Right cardiac atrium (tissue), 5 donors: ENCODE measurements at regions not wholly inside any gene's neighbourhood (a gene's known extent, or its start where the extent isn't known, plus 50 kb on each side); places are given as distances from the start of the nearest gene placed in this dataset.
"Not testable (repeated sequence)": the region's sequence is repeated elsewhere in the genome, so short reads cannot be mapped to it uniquely, and the experiment has no call there.

Source experiments
- ATAC-seq, 2 donors: fragments of 200-7000 bp; cut with Tn5 transposase; one replicate each; pipeline versions ENCODE4 v1.8.0 to v1.9.1; 2020; ENCODE audit warnings: moderate library complexity in 2 of 2, mild to moderate bottlenecking in 1 of 2
- DNase-seq, 3 donors: peaks; one replicate each; pipeline ENCODE4 v3.0.0-alpha.2; 2020
- H3K27ac ChIP-seq: one replicate; pipeline ENCODE4 v1.5.1; 2013; ENCODE audit warnings: mild to moderate bottlenecking, low read length, control low read depth, moderate library complexity
- H3K27me3 ChIP-seq: one replicate; pipeline ENCODE4 v1.6.1; 2013; ENCODE audit not compliant: control insufficient read depth, insufficient read depth
- H3K4me1 ChIP-seq: one replicate; pipeline ENCODE4 v1.6.1; 2013; ENCODE audit warnings: low read length; ENCODE audit not compliant: control insufficient read depth, insufficient read depth
- H3K4me3 ChIP-seq: one replicate; pipeline ENCODE4 v1.5.1; 2013; ENCODE audit warnings: low read length, control low read depth
- H3K9me3 ChIP-seq: one replicate; pipeline ENCODE4 v1.6.1; 2013; ENCODE audit warnings: low read length; ENCODE audit not compliant: control insufficient read depth
- WGBS: extraction: QIAGEN DNeasy Blood & Tissue Kit; methylation state at CpG from one replicate; pipeline ENCODE4 v1.1.7; 2013; 5-methylcytosine and 5-hydroxymethylcytosine counted together
- intact Hi-C, 4 donors: fragments of 100-400 bp; cut with DNase I; formaldehyde crosslinking; loops; one replicate each; pipeline versions ENCODE4 v1.11.0 to v1.14.0; 2022 to 2023
- donor health status: healthy with polysubstance abuse.
- donor health status: DM: no; HTN: yes; CAD: no.
- donor health status: DM: no; HTN: no; CAD: no.
- donor health status: DM: no; HTN: yes; CAD: no; lungs with severe emphysema.
- donor health status: DM: yes; HTN: yes; CAD: no.

- Histone ChIP-seq H3K4me1 (no peaks in the 10 kb centered on the region), H3K9me3 (no peaks in the 10 kb centered on the region), H3K27me3 (no peaks in the 10 kb centered on the region), H3K27ac (no peak overlapping the region), H3K4me3 (no peak overlapping the region)
- intact Hi-C loops = no loop called here
- 94% methylated on average over 6 of the region's 6 CpGs for WGBS
- ATAC-seq (no peak), DNase-seq (no peak)
Measured at GRCh38 chr4:17238633-17239032, 273.3 kb downstream of the QDPR start.

GRCh38 chr4:17236686-17237085 lies 275.2 kb downstream of the QDPR start:
- Histone ChIP-seq H3K4me3 (no peak overlapping the region), H3K4me1 (peaks cover 3% of the 10 kb centered on the region), H3K27me3 (no peaks in the 10 kb centered on the region), H3K27ac (peak overlapping the region; percentile 21), H3K9me3 (no peaks in the 10 kb centered on the region)
- DNase-seq (no peak), ATAC-seq (no peak)
- 28% methylated on average over 1 of the region's 1 CpG for whole genome bisulfite sequencing
- intact Hi-C loops = no loop called here

GRCh38 chr4:17234678-17235077 lies 277.2 kb downstream of the QDPR start:
- ATAC-seq (no peak), DNase-seq (no peak)
- intact Hi-C loops = no loop called here
- Histone ChIP-seq H3K9me3 (no peaks in the 10 kb centered on the region), H3K27me3 (no peaks in the 10 kb centered on the region), H3K4me3 (no peak overlapping the region), H3K4me1 (peaks cover 3% of the 10 kb centered on the region), H3K27ac (no peak overlapping the region)
- 96% methylated on average over 1 of the region's 1 CpG for WGBS

GRCh38 chr4:17232566-17233253 lies 279.2 kb downstream of the QDPR start:
- DNase-seq = peak; percentile 42 to 82 (median 76)
- Histone ChIP-seq H3K27me3 (no peaks in the 10 kb centered on the region), H3K9me3 (no peaks in the 10 kb centered on the region), H3K4me3 (no peak overlapping the region), H3K4me1 (peaks cover 3% of the 10 kb centered on the region), H3K27ac (peak overlapping the region; percentile 91)
- 29% methylated on average over 3 of the region's 3 CpGs for WGBS
- peak; percentile 97 to 98 for ATAC-seq
- intact Hi-C loops = no loop called here

- WGBS = 24% methylated on average over 9 of the region's 9 CpGs
- H3K27me3 ChIP-seq, intact Hi-C loops, H3K4me3 ChIP-seq, H3K4me1 ChIP-seq, H3K9me3 ChIP-seq: not testable (repeated sequence)
- peak; percentile 68 to 74 for ATAC-seq
- DNase-seq = peak; percentile 61 to 89 (median 83)
- peak overlapping the region; percentile 91 for H3K27ac ChIP-seq
Measured at GRCh38 chr4:17231880-17232475, 279.9 kb downstream of the QDPR start.

GRCh38 chr4:17230727-17231126 lies 281.2 kb downstream of the QDPR start:
- WGBS = 38% methylated on average over 1 of the region's 1 CpG
- Histone ChIP-seq H3K4me1 (peaks cover 3% of the 10 kb centered on the region), H3K27ac (no peak overlapping the region)

GRCh38 chr4:17220816-17221215 lies 291.1 kb downstream of the QDPR start:
- DNase-seq (no peak), ATAC-seq (no peak)
- Histone ChIP-seq H3K27ac (no peak overlapping the region), H3K9me3 (no peaks in the 10 kb centered on the region), H3K4me1 (no peaks in the 10 kb centered on the region), H3K4me3 (no peak overlapping the region), H3K27me3 (no peaks in the 10 kb centered on the region)
- intact Hi-C loops = no loop called here

More at GRCh38 chr4:17230727-17231126, 281.2 kb downstream of the QDPR start:
- no peak overlapping the region for H3K4me3 ChIP-seq
- ATAC-seq (no peak), DNase-seq (no peak)
- intact Hi-C loops = no loop called here
- H3K9me3 ChIP-seq = no peaks in the 10 kb centered on the region
- no peaks in the 10 kb centered on the region for H3K27me3 ChIP-seq

- intact Hi-C loops = no loop called here
- WGBS = 59% methylated on average over 3 of the region's 3 CpGs
- H3K27ac ChIP-seq = no peak overlapping the region
- H3K4me3 ChIP-seq = no peak overlapping the region
- ATAC-seq (no peak), DNase-seq (no peak)
- no peaks in the 10 kb centered on the region for H3K27me3 ChIP-seq
- H3K4me1 ChIP-seq = no peaks in the 10 kb centered on the region
- H3K9me3 ChIP-seq = no peaks in the 10 kb centered on the region
Measured at GRCh38 chr4:17218786-17219185, 293.1 kb downstream of the QDPR start.

GRCh38 chr4:17206829-17207801 lies 304.8 kb downstream of the QDPR start:
- H3K4me1 ChIP-seq = peaks cover 2% of the 10 kb centered on the region
- no peak for DNase-seq
- no peaks in the 10 kb centered on the region for H3K27me3 ChIP-seq
- ATAC-seq = peak; percentile 44 to 84
- intact Hi-C loops = no loop called here
- H3K27ac ChIP-seq = no peak overlapping the region
- H3K4me3 ChIP-seq = no peak overlapping the region
- 73% methylated on average over 7 of the region's 7 CpGs for WGBS
- no peaks in the 10 kb centered on the region for H3K9me3 ChIP-seq

- no peak overlapping the region for H3K27ac ChIP-seq
- H3K9me3 ChIP-seq = no peaks in the 10 kb centered on the region
- DNase-seq (no peak), ATAC-seq (no peak)
- no peaks in the 10 kb centered on the region for H3K27me3 ChIP-seq
- intact Hi-C loops = no loop called here
- H3K4me1 ChIP-seq = peaks cover 2% of the 10 kb centered on the region
- 34% methylated on average over 2 of the region's 2 CpGs for WGBS
- no peak overlapping the region for H3K4me3 ChIP-seq
Measured at GRCh38 chr4:17204908-17205307, 306.5 kb upstream of the LDB2 start.

- no peaks in the 10 kb centered on the region for H3K9me3 ChIP-seq
- no peaks in the 10 kb centered on the region for H3K27me3 ChIP-seq
- no peak overlapping the region for H3K4me3 ChIP-seq
- H3K4me1 ChIP-seq = peaks cover 2% of the 10 kb centered on the region
- whole genome bisulfite sequencing = 59% methylated on average over 2 of the region's 2 CpGs
- no peak for DNase-seq
- no peak overlapping the region for H3K27ac ChIP-seq
- intact Hi-C loops = no loop called here
- ATAC-seq = no peak
Measured at GRCh38 chr4:17203797-17204196, 305.4 kb upstream of the LDB2 start.
